Fibroblast of peridontal ligament (primary cell): ENCODE measurements at regions not wholly inside any gene's neighbourhood (a gene's known extent, or its start where the extent isn't known, plus 50 kb on each side); places are given as distances from the start of the nearest gene placed in this dataset.
A peak's percentile ranks its signal among the peaks of the same experiment; 100 is the strongest.
"Not testable (repeated sequence)": the region's sequence is repeated elsewhere in the genome, so short reads cannot be mapped to it uniquely, and the experiment has no call there.

Source experiments
- DNase-seq: peaks from one replicate; pipeline ENCODE4 v3.0.0-alpha.2; 2010; ENCODE audit errors: extremely low read depth

GRCh38 chr7:114806590-114807162, 115.2 kb upstream of the MDFIC start:
- DNase-seq, result peak; percentile 25

DNA sequence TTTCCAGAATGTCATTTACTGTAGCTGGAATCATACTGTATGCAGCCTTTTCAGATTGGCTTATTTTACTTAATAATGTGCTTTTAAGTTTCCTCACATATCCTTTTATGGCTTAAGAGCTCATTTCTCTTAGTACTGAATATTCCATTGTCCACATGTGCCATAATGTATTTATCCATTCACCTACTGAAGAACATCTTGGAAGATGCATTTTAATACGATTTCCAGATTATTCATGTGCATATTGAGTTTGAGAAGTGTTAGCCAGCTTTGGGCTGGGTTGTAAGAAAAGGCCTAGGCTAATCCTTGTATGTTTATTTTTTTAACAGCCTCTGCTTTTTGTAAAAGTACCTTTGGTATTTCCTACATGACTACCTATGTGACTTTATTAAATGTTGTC, 109.3 kb upstream of the MDFIC start:
- no peak for DNase-seq

DNA sequence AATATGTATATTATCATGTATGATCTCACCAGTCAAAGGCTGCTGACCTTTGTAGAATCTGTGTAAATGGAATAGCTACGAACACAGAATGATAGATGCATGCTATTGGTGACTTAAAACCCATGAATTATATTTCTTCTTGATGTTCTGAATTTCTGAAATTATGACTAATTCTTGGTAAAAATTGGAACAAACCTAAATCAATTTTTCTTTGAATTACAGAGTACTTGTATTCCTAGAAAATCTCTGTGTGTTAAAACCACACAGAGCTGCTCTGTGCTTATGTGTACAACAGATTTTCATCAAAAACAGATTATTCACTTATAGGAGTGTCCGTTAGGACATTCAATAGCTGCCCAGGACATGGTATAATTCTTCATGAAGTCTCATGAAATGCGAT, 108.3 kb upstream of the MDFIC start:
- DNase-seq, result no peak

- DNase-seq, result not testable (repeated sequence)
These were observed 104.9 kb upstream of the MDFIC start for GRCh38 chr7:114817036-114817435.

DNA sequence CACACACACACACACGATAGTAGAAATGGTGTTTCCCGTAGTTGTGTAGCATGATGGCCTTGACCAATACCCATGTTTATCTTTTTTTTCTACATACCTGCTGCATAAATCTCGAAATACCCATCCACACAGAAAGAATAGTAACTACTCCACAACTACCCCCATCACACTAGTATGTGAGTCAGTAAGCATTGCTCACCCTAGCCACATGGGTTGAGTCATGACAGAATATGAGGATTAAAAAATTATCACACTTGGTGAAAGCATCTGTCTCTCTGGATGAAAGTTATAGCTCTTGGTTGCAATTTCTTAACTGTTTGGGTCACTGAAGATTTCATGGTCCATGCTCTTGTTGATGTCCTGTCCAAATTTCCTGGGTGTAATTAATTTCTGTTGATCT, 103.4 kb upstream of the MDFIC start:
- DNase-seq, result peak; percentile 47

DNA sequence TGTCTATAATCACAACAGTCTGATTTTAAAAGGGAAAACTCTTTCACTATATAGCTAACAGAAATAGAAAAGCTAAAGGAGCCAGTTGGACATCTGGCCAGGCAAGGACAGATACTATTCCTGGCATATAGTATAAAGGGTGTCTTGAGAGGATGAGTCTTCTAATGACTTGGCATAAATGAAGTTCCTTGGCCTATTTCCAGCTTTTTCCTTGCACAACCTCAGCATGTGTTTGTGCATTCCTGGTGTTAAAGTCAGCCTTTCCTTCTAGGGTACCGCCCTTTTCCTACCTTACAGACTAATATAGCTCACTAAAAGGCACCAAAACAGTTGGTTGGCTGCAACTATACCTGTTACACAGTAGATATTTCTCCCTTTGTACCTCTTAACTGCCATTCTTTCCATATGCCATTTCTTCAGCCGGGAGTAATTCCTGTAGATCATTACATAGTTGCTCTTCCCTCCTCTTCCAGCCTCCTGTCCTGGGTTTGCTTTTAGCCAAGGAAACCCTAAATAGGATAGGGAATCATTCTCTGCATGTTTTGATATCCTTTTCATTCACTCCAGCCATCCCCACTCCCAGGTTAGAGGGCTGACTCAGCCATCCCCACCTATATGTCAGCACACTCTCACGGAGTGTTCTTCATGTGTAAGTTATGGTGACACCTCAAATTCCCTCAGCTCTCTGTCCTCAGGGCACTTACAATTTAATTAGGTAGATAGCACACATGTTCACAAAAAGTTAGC, 102.1 kb upstream of the MDFIC start:
- peak; percentile 98 for DNase-seq

- peak; percentile 40 for DNase-seq
These were observed 100.6 kb upstream of the MDFIC start for GRCh38 chr7:114821030-114821900.

- DNase-seq, result no peak
These were observed 99.8 kb upstream of the MDFIC start for GRCh38 chr7:114822131-114822530.

GRCh38 chr7:114822844-114823243, 99.0 kb upstream of the MDFIC start:
- no peak for DNase-seq

- DNase-seq, result peak; percentile 32
These were observed 98.6 kb upstream of the MDFIC start for GRCh38 chr7:114823290-114823689.

DNA sequence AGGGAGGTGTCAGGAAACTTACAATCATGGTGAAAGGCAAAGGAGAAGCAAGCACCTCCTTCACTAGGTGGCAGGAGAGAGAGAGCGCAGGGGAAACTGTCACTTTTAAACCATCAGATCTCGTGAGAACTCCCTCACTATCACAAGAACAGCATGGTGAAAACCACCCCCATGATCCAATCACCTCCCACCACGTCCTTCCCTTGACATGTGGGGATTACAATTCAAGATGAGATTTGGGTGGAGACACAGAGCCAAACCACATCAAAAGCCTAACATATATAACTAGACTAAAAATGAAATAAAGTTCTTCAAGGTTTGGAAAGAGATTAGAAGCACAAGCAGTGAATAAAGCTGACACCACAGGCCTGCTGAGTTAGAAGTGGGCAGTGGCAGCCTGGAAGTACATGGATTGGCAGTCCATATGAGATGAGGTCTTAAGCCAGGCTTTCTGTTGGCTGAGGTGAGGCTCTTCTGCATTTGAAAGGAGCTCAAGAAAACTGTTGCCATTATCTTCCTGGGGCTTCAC, 96.4 kb upstream of the MDFIC start:
- no peak for DNase-seq

DNA sequence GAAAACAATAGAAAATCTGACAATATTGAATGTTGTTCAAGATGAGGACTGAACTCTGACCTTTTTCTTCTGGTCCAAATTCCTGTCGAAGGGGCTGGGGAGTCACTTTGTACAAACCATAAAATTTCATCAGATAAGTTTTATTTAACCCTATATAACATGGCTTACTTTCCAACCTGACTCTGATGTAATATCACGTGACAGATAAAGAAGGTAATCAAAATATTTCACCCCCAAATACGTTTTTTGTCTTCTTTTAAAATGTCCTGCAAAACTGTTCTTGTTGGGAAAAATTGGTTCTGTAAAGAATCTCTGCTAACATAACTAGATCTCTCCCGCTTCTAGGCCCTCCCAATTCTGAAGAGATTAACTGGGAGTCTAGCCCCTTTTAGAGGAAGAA, 90.9 kb upstream of the MDFIC start:
- no peak for DNase-seq

GRCh38 chr7:114832906-114833595, 88.8 kb upstream of the MDFIC start:
- no peak for DNase-seq

DNA sequence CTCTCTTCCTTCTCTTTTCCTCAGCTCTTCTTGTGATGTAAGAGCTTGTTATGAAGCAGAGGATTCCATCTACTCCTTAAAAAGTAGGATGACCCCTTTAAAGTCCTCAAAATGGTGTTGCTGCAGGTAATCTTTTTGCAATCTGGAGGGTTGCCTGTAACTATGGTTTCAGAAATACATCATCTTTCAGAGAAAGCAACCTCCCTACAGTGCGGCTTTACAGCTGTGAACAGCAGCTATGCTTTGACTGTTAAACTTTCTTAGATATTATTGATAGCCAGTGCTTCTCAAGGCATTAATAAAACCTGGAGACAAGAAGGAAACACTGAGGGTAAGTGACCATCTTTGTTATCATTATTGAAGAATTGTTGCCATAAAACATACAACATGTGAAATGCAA, 86.6 kb upstream of the MDFIC start:
- no peak for DNase-seq

DNA sequence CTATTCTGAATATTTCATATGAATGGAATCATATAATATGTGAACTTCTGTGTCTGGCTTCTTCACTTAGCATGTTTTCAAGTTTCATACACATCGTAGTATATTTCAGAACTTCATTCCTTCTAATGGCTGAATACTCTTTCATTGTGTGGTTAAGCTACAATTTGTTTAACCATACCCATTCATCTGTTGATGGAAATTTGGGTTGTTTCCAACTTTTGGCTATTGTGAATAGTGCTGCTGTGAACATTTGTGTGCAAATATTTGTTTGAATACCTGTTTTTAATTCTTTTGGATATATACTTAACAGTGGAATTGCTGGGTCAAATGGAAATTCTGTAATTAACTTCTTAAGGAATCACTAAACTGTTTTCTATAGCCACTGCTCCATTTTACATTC, 86.0 kb upstream of the MDFIC start:
- DNase-seq, result no peak

GRCh38 chr7:114842551-114843065, 79.3 kb upstream of the MDFIC start:
- no peak for DNase-seq

GRCh38 chr7:114843102-114843501, 78.8 kb upstream of the MDFIC start:
- no peak for DNase-seq

DNA sequence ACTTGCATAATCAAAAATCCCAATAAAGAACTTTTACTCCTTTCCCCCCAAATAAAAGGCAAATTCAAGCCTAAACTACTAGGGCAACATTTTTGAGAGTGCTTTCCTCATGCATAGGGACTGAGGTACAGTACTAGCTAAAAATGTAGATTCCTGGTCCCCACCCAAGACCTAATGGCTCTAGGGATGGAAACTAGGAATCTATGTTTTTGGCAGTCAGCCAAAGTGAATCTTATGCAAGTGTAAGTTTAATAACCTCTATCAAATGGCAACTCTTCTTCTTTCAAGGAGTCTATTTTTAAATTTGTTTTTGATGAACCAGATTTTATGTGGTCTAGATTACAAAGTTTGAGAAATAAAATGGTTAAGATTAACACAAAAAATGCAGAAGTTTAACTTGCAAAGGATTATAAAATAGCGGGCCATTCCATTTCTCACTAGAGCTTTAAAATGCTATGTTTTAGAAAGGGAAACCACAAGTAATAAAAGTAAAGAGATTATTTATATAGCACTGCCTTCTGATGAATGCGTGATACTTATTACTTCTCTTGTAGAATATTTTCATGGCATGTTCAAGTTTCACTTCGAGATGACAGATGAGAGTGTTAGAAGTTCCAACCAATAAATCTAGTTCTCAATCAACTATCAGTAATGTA, 70.4 kb upstream of the MDFIC start:
- peak; percentile 47 for DNase-seq

GRCh38 chr7:114852293-114852692, 69.6 kb upstream of the MDFIC start:
- no peak for DNase-seq

- no peak for DNase-seq
These were observed 68.7 kb upstream of the MDFIC start for GRCh38 chr7:114853189-114853588.

DNA sequence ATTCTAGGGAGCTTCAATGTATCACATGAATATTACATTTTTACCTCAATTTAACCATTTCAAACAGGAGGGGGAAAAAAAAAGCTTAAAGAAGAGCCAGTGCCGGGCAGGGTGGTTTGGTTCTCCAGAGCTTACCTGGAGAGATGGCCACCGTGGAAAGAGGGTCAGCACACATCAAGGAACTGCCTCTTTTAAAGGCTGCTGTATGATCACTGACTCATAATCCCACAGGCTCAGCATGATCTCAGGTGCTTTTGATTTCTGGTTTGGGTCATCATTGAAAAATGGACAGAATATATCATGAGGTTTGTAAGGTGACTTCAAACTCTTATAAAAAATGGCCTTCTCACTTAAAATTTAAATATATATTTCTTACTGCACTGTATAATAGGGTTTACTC, 67.5 kb upstream of the MDFIC start:
- no peak for DNase-seq
